H9 (cell line): ENCODE measurements at regions not wholly inside any gene's neighbourhood (a gene's known extent, or its start where the extent isn't known, plus 50 kb on each side); places are given as distances from the start of the nearest gene placed in this dataset.

ENCODE experiments used
- DNase-seq: peaks from one replicate; pipeline ENCODE4 v3.0.0-alpha.2; 2017
- H2AFZ ChIP-seq: one replicate; pipeline ENCODE4 v1.6.1; 2013; ENCODE audit warnings: mild to moderate bottlenecking, low read length, control low read depth, moderate library complexity
- H2AK5ac ChIP-seq: 2 replicates; pipeline ENCODE4 v1.6.1; 2013; ENCODE audit warnings: low read length, control low read depth, mixed read lengths; ENCODE audit not compliant: insufficient read length
- H2BK120ac ChIP-seq: one replicate; pipeline ENCODE4 v1.6.1; 2013; ENCODE audit warnings: low read depth, mild to moderate bottlenecking, low read length, control low read depth, inconsistent platforms; ENCODE audit not compliant: poor library complexity, severe bottlenecking
- H2BK12ac ChIP-seq: 2 replicates; pipeline ENCODE4 v1.6.1; 2013; ENCODE audit warnings: low read length, control low read depth, mixed read lengths, low read depth; ENCODE audit not compliant: insufficient read length
- H2BK15ac ChIP-seq: 2 replicates; pipeline ENCODE4 v1.6.1; 2013; ENCODE audit warnings: low read depth, low read length, control low read depth
- H2BK20ac ChIP-seq: one replicate; pipeline ENCODE4 v1.6.1; 2013; ENCODE audit warnings: low read depth, mild to moderate bottlenecking, low read length, control low read depth, inconsistent platforms; ENCODE audit not compliant: poor library complexity, severe bottlenecking
- H2BK5ac ChIP-seq: 2 replicates; pipeline ENCODE4 v1.6.1; 2013; ENCODE audit warnings: low read length, control low read depth, mixed read lengths; ENCODE audit not compliant: insufficient read length
- H3K14ac ChIP-seq: 2 replicates; pipeline ENCODE4 v1.6.1; 2013; ENCODE audit warnings: low read length, control low read depth; ENCODE audit not compliant: insufficient read depth
- H3K18ac ChIP-seq: 2 replicates; pipeline ENCODE4 v1.6.1; 2013; ENCODE audit warnings: low read depth, mild to moderate bottlenecking, mixed read lengths, low read length, control low read depth; ENCODE audit not compliant: insufficient read length
- H3K23ac ChIP-seq: 2 replicates; pipeline ENCODE4 v1.6.1; 2013; ENCODE audit warnings: low read length, control low read depth, mixed read lengths, low read depth; ENCODE audit not compliant: insufficient read length
- H3K23me2 ChIP-seq: 2 replicates; pipeline ENCODE4 v1.6.1; 2013; ENCODE audit warnings: low read depth, mild to moderate bottlenecking, mixed read lengths, low read length, control low read depth; ENCODE audit not compliant: insufficient read length, poor library complexity, severe bottlenecking
- H3K27ac ChIP-seq: 2 replicates; pipeline ENCODE4 v1.5.1; 2013; ENCODE audit warnings: low read length, control low read depth, mixed read lengths, low read depth; ENCODE audit not compliant: insufficient read length
- H3K27me3 ChIP-seq: 2 replicates; pipeline ENCODE4 v1.6.1; 2013; ENCODE audit warnings: low read length, control low read depth, inconsistent platforms; ENCODE audit not compliant: insufficient read depth
- H3K4ac ChIP-seq: 2 replicates; pipeline ENCODE4 v1.6.1; 2013; ENCODE audit warnings: low read depth, mild to moderate bottlenecking, control low read depth, inconsistent platforms, low read length, moderate library complexity
- H3K4me1 ChIP-seq: 2 replicates; pipeline ENCODE4 v1.6.1; 2013; ENCODE audit warnings: low read length, control low read depth, inconsistent platforms; ENCODE audit not compliant: insufficient read depth
- H3K4me2 ChIP-seq: 2 replicates; pipeline ENCODE4 v1.6.1; 2013; ENCODE audit warnings: low read length, control low read depth, mixed read lengths; ENCODE audit not compliant: insufficient read length, insufficient read depth
- H3K56ac ChIP-seq: 2 replicates; pipeline ENCODE4 v1.6.1; 2013; ENCODE audit warnings: low read depth, mild to moderate bottlenecking, mixed read lengths, low read length, control low read depth; ENCODE audit not compliant: insufficient read length
- H3K79me1 ChIP-seq: 2 replicates; pipeline ENCODE4 v1.6.1; 2013; ENCODE audit warnings: low read depth, mild to moderate bottlenecking, moderate library complexity, low read length, control low read depth, inconsistent platforms; ENCODE audit not compliant: insufficient read depth, poor library complexity, severe bottlenecking
- H3K79me2 ChIP-seq: 2 replicates; pipeline ENCODE4 v1.6.1; 2013; ENCODE audit warnings: low read length, control low read depth, inconsistent platforms; ENCODE audit not compliant: insufficient read depth
- H3K9ac ChIP-seq: 2 replicates; pipeline ENCODE4 v1.6.1; 2013; ENCODE audit warnings: low read length, control low read depth, mixed read lengths; ENCODE audit not compliant: insufficient read length; ENCODE audit errors: extremely low read depth
- H3K9me3 ChIP-seq: one replicate; pipeline ENCODE4 v1.6.1; 2013; ENCODE audit warnings: low read depth, low read length, inconsistent platforms; ENCODE audit not compliant: control insufficient read depth
- H3T11ph ChIP-seq: one replicate; pipeline ENCODE4 v1.6.1; 2013; ENCODE audit warnings: mild to moderate bottlenecking, low read length, control low read depth, inconsistent platforms
- H4K20me1 ChIP-seq: one replicate; pipeline ENCODE4 v1.6.1; 2013; ENCODE audit not compliant: control insufficient read depth, insufficient read length, insufficient read depth
- H4K5ac ChIP-seq: 2 replicates; pipeline ENCODE4 v1.6.1; 2013; ENCODE audit warnings: low read depth, mild to moderate bottlenecking, mixed read lengths, low read length, control low read depth; ENCODE audit not compliant: insufficient read length
- H4K8ac ChIP-seq: replicated peaks from 2 replicates; pipeline ENCODE4 v1.6.1; 2013; ENCODE audit warnings: low read length, control low read depth, mixed read lengths, low read depth; ENCODE audit not compliant: insufficient read length
- H4K91ac ChIP-seq: 2 replicates; pipeline ENCODE4 v1.6.1; 2013; ENCODE audit warnings: low read depth, mild to moderate bottlenecking, moderate library complexity, mixed read lengths, low read length, control low read depth; ENCODE audit not compliant: insufficient read length
- H3K27ac Mint-ChIP-seq, 3 experiments: 2 replicates in 2 of 3; 3 replicates in 1 of 3; pipeline ENCODE4 v1.8.0; 2020 to 2021; ENCODE audit warnings: mixed read lengths in 3 of 3, mild to moderate bottlenecking in 1 of 3, moderate library complexity in 1 of 3
- H3K27me3 Mint-ChIP-seq: 2 replicates; pipeline ENCODE4 v1.8.0; 2021; ENCODE audit warnings: low read depth, mild to moderate bottlenecking, moderate library complexity, mixed read lengths
- H3K36me3 Mint-ChIP-seq, 3 experiments: 2 replicates in 2 of 3; 3 replicates in 1 of 3; pipeline ENCODE4 v1.8.0; 2020 to 2021; ENCODE audit warnings: low read depth in 3 of 3, mixed read lengths in 3 of 3; ENCODE audit not compliant: insufficient read depth in 1 of 3
- H3K4me1 Mint-ChIP-seq, 2 experiments: 2 replicates each; pipeline ENCODE4 v1.8.0; 2020; ENCODE audit warnings: mixed read lengths in 2 of 2
- H3K4me3 Mint-ChIP-seq, 2 experiments: 2 replicates in 1 of 2; 3 replicates in 1 of 2; pipeline ENCODE4 v1.8.0; 2020 to 2021; ENCODE audit warnings: mild to moderate bottlenecking in 2 of 2, mixed read lengths in 2 of 2, moderate library complexity in 1 of 2
- H3K9me3 Mint-ChIP-seq, 2 experiments: 2 replicates in 1 of 2; 3 replicates in 1 of 2; pipeline ENCODE4 v1.8.0; 2020; ENCODE audit warnings: mild to moderate bottlenecking in 2 of 2, mixed read lengths in 2 of 2, moderate library complexity in 1 of 2
- CTCF ChIP-seq: fragments of 200-600 bp; sonication (generic); conservative IDR thresholded peaks from 3 replicates; pipeline ENCODE4 v1.8.0; 2021; ENCODE audit warnings: antibody characterized with exemption, mild to moderate bottlenecking
- WGBS: extraction: QIAGEN DNeasy Blood & Tissue Kit; methylation state at CpG from one replicate; pipeline ENCODE4 v1.1.7; 2013; ENCODE audit warnings: missing lambda C conversion rate, low lambda C conversion rate, mixed read lengths; ENCODE audit not compliant: insufficient read length; ENCODE audit errors: extremely low coverage; 5-methylcytosine and 5-hydroxymethylcytosine counted together

GRCh38 chr2:190785334-190785733, 95.3 kb upstream of the GLS start:
- H4K91ac ChIP-seq, result no peak overlapping the region
- H3K18ac ChIP-seq, result no peak overlapping the region
- H3K14ac ChIP-seq, result no peak overlapping the region
- H3K36me3 Mint-ChIP-seq, result peaks cover 2 to 10% (median 2%) of the 10 kb centered on the region in 3 experiments; a peak in 4 of 7 replicates
- no peaks in the 10 kb centered on the region for H3K23me2 ChIP-seq
- no peaks in the 10 kb centered on the region for H3K9me3 ChIP-seq
- H3K79me2 ChIP-seq, result no peaks in the 10 kb centered on the region
- no peak overlapping the region for H2BK20ac ChIP-seq
- H2AFZ ChIP-seq, result no peak overlapping the region
- H3K9ac ChIP-seq, result no peak overlapping the region
- no peaks in the 10 kb centered on the region for H4K20me1 ChIP-seq
- H2BK5ac ChIP-seq, result no peak overlapping the region
- no peak overlapping the region for H3K56ac ChIP-seq
- H4K8ac ChIP-seq, result no peak overlapping the region
- DNase-seq, result no peak
- no peak overlapping the region for H3K27ac Mint-ChIP-seq
- no peak overlapping the region for H3K27ac ChIP-seq
- no peak overlapping the region for H2AK5ac ChIP-seq
- H3K27me3 ChIP-seq, result no peaks in the 10 kb centered on the region
- H3K23ac ChIP-seq, result no peak overlapping the region
- WGBS, result no CpG with 5 or more reads among the region's 2 CpGs
- H3K27me3 Mint-ChIP-seq, result no peaks in the 10 kb centered on the region; the same call in 1 of the 2 replicates
- H2BK120ac ChIP-seq, result no peak overlapping the region
- H3K4me1 Mint-ChIP-seq, result peaks cover 21 to 25% of the 10 kb centered on the region in 2 experiments
- no peak overlapping the region for H3K4me3 Mint-ChIP-seq
- H2BK15ac ChIP-seq, result no peak overlapping the region
- no peak overlapping the region for H3K4me2 ChIP-seq
- no peak for TF ChIP-seq CTCF
- H2BK12ac ChIP-seq, result no peak overlapping the region
- H4K5ac ChIP-seq, result no peak overlapping the region
- no peak overlapping the region for H3T11ph ChIP-seq
- no peak overlapping the region for H3K4ac ChIP-seq
- H3K9me3 Mint-ChIP-seq, result peaks cover 3 to 10% of the 10 kb centered on the region in 2 experiments; a peak in 4 of 5 replicates
- H3K4me1 ChIP-seq, result peaks cover 2% of the 10 kb centered on the region; the same call in 1 of the 2 replicates
- no peaks in the 10 kb centered on the region for H3K79me1 ChIP-seq
